HG02763 (cell line): ENCODE measurements at regions not wholly inside any gene's neighbourhood (a gene's known extent, or its start where the extent isn't known, plus 50 kb on each side); places are given as distances from the start of the nearest gene placed in this dataset.

Experiments used
- ATAC-seq: cut with Tn5 transposase; IDR thresholded peaks from one replicate; pipeline ENCODE4 v1.9.1; 2021; ENCODE audit warnings: mild to moderate bottlenecking, moderate library complexity; ENCODE audit not compliant: unreplicated experiment

GRCh38 chr10:124220971-124221355, 127.6 kb upstream of the CHST15 start:
- ATAC-seq, result no peak

GRCh38 chr10:124220547-124220946, 127.1 kb upstream of the CHST15 start:
- ATAC-seq, result no peak

GRCh38 chr10:124219655-124220054, 126.3 kb upstream of the CHST15 start:
- ATAC-seq, result no peak

DNA sequence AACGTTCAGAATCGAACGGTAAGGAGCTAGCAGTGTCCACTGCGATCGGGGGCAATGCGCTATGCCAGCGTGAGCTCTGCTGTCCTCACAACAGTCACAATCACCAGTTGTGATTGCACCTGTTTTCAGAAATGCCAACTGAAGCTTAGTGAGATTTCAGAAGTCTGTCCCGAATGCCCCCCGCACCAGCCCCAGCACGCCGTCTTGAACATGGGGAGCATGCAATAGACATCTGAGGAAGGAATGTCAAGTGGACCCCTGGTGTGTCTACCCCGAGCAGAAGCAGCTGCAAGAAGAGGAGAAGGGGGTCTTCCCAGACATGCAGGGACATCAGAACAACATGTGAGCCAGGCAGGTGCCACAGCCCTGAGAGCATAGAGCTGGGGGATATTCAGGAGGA, 125.7 kb upstream of the CHST15 start:
- no peak for ATAC-seq

DNA sequence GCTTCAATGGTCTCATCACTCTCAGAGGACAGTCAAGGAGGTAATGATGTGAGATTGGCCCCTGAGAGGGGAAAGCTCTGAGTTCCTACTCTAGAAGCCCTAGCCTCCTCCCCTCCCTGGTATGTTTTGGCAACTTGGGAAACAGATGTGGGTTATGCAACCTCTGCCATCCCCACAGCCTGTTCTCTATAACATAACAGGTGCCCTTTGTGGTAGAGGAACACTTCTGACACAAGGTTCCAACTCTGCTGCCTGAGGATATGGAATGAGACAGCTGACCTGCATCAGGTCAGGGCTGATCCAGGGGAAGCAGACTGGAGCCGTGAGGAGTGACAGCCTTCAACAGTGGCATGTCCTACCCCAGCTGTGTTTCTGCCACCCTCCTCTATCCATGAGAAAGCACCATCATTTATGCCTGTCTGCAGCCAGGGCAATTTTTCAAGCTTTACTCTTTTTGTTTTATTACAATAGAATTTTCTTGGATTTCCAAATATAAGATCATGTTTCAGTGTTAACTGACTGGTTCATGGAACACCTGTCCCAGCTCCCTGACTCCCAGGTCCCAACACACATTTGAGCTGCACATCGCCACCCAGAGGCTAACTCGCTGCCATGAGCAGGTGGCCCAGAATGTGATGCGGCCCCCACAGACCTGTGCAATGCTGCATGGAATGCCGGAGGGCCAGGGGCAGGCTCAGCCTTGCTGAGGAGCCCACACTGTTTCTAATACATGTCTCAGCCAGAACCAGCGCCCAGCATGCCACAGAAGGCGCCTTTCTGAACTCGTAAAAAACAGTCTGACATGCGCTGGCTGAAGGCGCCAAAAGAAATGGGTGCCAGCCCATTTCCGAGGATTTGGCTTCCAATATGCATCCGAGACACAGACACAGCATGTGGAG, 124.8 kb upstream of the CHST15 start:
- ATAC-seq, result no peak

DNA sequence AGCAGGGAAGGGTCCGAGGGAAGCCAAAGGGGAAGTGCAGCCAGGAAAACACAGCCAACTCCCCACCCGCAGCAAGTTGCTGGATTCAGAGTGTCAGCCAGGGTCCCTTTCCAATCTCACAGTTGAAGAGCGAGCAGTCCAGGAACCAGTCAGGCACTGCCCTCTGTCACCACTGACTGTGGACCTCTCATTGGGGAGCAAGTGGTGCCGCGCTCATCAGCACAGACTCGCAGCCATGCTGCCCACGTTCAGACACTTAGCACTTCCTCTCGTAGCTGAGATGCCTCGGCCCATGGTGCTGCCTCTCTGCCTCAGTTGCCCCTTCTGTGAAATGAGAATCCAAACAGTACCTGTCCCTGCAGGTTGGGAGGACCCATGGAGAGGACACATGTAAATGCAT, 123.6 kb upstream of the CHST15 start:
- no peak for ATAC-seq

GRCh38 chr10:124214610-124215375, 121.4 kb upstream of the CHST15 start:
- ATAC-seq, result no peak

- ATAC-seq, result no peak
Observed at GRCh38 chr10:124213899-124214510, 120.6 kb upstream of the CHST15 start.

DNA sequence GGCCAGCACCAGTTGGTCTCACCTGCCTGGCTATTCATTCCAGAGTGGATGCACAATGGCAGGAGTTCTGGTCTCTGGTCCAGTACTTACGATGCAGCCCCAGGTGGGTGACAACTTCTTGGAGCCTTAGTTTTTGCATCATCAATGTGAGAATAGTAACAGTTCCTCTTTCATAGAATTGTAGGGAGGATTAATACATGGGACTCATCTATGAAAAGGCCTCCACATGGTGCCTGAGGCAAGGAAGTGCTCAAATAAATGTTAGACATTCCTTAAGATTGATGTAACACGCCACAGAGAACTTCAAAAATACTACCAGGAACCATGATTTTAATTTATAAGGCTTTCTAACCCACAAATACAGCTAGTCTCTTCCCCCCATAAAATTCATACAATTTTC, 120.1 kb upstream of the CHST15 start:
- no peak for ATAC-seq

- ATAC-seq, result no peak
Observed at GRCh38 chr10:124212702-124213101, 119.3 kb upstream of the CHST15 start.

- no peak for ATAC-seq
Observed at GRCh38 chr10:124211921-124212320, 118.5 kb upstream of the CHST15 start.

DNA sequence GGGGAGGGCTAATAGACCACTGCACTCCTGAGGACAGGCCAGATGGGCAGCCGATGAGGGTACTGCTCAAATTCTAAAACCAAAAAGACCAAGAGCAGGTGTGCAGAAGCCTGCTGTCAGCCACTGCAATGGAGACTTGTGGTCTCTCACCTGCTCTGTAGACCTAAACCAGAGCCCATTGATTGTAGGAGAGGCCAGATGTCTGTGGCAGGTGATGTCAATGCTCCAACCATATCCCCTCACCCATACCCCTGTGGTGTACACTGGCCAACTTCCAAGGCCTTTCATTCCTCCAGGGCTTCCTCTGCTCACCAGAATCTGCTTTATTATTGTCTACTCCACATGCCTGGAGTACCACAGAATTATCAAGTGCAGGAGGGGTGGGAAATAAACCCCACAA, 116.9 kb upstream of the CHST15 start:
- ATAC-seq, result no peak

DNA sequence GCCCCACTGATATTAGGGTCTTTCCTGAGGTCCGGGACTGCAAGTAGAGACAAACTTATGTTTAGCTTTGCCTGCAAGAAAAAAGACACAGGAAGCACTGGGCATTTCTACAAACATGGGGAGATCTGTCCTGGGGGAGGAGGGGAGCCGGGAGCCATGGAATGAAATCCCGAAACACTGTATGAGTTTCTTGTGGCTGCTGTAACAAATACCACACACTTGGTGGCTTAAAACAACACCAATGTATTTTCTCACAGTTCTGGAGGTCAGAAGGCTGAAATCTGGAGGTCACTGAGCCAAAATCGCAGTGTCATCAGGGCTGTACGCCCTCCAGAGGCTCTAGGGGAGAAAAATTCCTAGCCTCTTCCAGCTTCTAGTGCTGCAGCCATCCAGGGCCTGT, 114.0 kb upstream of the CHST15 start:
- no peak for ATAC-seq

DNA sequence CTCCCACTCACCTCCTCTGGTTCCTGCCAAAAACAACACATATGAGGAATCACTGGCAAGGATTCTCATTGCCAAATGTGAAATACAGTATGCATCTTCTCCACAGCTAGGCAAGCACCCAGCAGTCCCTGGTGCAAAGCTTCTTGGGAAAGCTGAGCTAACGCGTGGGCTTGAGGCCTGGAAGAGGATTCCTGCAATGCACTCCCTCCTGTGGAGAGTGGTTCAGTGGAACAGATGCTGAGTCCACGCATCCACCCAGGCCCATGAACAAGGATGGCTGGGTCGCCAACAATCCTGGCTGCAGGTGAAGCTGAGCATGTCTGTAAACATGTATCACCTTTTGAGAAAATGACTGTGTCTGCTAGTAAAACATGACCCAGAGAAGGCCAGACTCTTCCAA, 113.2 kb upstream of the CHST15 start:
- ATAC-seq, result no peak

GRCh38 chr10:124205432-124205831, 112.0 kb upstream of the CHST15 start:
- no peak for ATAC-seq

DNA sequence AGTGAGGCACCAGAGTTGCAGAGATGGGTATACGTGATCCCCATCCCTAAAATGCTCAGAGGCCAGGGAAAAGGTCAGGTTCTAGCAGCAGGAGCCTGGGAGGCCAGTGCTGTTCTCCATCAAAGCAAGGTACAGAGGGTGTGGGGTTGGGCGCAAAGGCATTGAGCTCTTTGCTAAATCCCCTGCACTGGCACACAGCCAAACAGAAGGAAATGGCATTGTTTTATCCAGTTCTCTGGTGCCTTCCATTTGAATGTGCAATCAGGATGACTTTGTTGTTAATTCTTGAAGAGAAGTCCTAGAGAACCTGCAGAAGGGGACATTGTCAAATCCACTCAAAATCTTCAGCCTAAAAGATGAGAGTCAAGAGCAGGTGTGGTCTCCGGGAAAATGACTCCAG, 111.3 kb upstream of the CHST15 start:
- no peak for ATAC-seq

GRCh38 chr10:124200011-124200410, 106.6 kb upstream of the CHST15 start:
- ATAC-seq, result no peak

DNA sequence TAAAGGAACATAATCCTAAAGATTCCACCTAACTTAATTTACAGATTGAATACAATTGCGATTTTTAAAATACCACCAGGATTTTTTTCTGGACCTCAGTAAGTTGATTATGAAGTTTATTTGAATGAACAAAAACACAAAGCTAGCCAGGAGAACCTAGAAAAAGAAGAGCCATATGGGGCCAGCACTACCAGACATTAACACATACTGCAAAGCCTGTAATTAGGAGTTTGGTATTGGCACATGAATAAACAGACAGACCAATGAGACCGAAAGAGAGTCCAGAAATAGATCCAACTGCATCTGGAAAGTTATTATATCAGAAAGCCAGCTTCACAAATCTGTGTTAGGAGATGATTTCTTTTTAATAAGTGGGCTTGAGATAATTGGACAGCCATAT, 105.5 kb upstream of the CHST15 start:
- ATAC-seq, result no peak

- no peak for ATAC-seq
Observed at GRCh38 chr10:124198125-124198501, 104.7 kb upstream of the CHST15 start.

GRCh38 chr10:124197371-124198124, 104.2 kb upstream of the CHST15 start:
- no peak for ATAC-seq

DNA sequence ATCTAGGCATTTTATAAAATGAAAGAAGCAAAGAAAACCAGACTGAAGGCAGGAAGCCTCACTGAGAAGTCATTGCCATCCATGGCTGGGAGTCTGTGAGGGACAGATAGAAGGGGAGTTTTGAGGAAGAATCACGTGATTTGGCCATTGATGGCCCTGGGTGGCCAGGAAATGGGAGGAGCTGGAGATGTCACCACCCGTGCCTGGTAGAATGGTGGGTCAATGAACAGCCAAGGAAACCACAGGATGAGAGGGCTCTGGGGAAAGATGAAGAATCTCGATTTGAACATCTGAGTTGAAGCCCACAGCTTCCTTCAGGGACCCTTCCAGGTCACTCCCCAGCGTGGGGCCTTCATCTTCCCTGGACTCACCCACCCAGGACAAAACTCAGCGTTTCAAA, 103.3 kb upstream of the CHST15 start:
- no peak for ATAC-seq
